OCI-M1 (cell line): ENCODE measurements at regions not wholly inside any gene's neighbourhood (a gene's known extent, or its start where the extent isn't known, plus 50 kb on each side); places are given as distances from the start of the nearest gene placed in this dataset.
"Not testable (repeated sequence)": the region's sequence is repeated elsewhere in the genome, so short reads cannot be mapped to it uniquely, and the experiment has no call there.

Source experiments
- DNase-seq: peaks from one replicate; lab custom pipeline; 2025; lab: John Stamatoyannopoulos, UW

DNA sequence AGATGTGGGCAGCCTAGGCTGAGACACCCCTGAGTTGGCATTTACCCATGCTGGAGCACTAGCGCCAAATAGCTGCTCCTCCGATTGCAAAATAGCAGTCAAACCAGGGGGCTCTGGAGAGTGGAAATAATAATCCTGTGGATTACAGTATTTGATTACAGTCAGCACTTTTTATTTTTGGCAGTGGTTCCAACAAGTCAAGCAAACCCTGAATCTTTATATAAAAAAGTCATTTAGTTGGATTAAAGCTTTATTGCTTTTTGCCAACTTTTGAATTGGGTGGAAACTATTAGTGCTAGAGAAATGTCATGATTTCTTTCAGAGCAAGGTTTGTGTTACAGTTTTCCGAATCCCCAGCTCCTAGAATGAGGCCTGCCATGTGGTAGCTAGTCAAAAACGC lies 99.3 kb upstream of the FAM20A start:
- no peak for DNase-seq

DNA sequence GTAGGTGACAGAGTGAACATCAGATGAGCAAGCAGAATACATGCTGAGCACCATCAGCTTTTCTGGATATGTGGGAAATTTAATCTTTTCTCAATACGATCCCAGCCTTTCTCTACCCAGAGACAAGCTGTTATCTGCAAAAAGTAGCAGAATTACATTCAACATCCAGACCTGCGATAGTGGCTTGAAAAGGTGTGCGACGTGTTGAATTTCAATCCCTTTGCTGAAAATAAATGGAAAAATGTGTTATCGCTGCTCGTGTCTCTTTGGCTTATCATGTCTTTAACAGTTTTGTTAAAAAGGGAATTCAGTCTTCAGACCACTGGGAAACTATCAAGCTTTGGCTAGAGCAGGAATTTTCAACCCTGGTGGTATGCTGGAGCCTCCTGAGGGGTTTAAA lies 98.8 kb upstream of the FAM20A start:
- DNase-seq = no peak

DNA sequence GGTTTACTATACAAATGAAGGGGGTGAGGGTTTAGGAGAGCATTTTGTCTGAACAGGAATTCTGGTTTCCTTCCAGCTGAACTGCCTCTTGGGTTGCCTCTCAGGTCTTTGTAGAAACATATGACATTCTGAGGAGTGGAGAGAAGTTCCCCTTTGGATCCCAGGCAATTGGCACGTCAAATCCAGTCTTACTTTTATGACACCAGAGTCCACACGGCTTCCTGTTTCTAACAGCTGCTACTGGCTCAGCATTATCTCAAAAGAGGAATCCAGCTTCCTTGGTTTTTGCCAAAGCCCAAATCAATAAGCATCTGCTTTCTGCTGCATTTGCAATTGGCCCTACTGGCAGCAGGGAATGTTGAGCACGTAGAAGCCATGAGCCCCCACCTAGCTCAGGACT lies 97.6 kb upstream of the FAM20A start:
- peak; percentile 55 for DNase-seq

DNA sequence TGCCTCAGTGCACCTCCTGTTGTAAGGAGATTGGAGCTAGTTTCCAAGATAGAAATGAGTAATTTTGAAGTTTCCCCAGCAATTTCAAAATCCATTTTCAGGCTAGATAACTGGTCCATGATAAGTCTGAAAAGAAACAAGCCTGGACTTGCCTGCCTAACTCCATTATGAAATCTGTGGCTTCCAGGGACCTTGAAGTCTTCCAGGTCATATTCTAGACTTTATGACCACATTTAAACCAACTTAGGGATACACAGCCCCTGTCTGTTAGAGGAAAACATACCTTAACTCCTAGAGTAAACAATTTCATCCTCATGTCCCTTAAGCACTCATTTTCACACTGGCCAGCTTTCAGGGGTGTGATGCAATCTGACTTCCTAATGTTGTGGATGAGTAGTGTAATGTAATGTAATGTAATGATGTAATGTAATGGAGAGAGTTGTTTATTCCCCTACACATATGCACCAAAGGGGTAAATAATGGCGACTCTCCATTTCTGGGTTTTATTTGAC lies 96.7 kb upstream of the FAM20A start:
- DNase-seq = peak; percentile 29

DNA sequence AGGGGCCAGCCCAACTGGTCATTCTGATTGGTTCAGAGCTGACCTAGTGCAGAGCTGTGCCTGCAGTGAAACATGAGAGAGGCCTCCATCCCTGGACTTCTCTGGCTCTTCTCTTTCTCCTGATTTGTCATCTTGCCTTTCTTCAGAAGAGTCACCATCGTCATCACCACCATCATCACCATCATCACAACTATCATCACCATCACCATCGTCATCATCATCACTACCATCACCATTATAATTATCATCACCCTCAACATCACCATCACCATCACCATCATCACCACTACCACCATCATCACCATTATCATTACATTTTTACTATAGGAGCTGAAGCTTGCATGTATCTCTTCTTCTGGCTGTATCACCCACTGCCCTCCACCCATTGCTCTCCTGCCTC lies 94.5 kb upstream of the FAM20A start:
- no peak for DNase-seq

DNA sequence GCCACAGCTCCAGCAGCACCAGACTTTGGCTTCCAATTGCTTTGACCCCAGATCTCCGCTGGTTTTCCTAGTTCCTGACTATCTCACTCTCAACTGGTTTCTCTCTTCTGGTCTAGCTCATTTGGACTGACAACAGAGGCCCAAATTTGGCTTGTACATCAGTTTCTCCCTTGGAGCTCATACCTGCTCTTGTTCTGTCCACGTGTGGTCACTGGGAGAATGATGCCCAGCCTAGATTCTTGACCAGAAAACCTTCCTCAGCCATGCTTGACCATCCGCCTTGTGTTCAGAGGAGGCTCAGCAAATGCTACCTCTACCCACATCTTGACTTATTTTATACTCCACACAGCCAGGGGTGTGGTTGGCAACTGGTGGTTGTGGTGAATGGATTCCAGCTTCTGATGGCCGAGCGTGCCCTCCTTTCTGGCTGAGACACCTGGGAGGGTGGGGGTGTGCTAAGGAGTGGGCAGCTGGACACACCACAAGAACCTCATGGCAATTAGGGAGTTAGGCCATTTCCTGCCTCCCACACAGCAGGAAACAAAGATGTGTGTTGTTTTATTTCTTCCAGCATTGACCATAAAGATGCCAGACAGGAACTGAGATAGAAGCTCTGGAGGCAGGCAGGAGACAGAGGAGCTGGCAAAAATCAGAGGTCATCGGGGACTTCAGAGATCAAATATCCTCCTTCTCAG lies 93.8 kb upstream of the FAM20A start:
- DNase-seq = no peak

DNA sequence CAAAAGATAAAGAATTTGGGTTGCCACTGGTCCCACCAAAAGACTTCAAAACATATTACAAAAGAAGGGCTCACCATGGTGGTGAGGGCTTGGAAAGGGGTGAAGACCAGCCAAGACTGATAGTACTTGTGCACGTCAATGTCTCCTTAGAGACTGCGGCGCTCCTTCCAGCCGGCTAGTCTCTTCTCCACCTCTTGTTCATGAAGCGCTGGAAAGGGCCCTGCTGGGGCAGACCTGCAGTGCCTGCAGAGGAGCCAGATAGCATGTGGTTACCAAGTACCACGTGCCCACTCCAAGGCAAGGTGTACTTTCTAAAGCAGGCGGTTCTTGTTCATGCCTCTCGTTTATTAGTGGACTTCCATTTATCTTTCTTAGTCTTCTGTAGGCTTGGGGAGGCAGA lies 92.7 kb upstream of the FAM20A start:
- no peak for DNase-seq

DNA sequence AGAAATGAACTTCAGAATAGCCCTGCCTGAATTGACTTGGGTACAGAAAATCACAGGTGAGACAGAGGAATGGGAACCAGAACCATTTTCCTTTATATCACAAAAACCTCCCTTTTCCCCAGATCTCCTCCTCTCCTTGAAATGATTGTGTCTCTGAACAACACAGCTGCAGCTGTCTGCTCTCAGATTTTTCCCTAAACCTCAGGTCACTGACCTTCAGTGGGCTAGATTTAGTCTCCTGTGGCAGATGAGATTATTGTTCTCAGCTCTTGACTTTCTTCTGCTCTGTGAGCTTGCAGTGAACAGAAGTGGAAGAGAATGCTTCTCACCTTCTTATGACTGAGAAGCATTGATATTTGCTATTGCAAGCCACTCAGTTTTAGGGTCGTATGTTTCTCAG lies 92.3 kb upstream of the FAM20A start:
- DNase-seq = no peak

DNA sequence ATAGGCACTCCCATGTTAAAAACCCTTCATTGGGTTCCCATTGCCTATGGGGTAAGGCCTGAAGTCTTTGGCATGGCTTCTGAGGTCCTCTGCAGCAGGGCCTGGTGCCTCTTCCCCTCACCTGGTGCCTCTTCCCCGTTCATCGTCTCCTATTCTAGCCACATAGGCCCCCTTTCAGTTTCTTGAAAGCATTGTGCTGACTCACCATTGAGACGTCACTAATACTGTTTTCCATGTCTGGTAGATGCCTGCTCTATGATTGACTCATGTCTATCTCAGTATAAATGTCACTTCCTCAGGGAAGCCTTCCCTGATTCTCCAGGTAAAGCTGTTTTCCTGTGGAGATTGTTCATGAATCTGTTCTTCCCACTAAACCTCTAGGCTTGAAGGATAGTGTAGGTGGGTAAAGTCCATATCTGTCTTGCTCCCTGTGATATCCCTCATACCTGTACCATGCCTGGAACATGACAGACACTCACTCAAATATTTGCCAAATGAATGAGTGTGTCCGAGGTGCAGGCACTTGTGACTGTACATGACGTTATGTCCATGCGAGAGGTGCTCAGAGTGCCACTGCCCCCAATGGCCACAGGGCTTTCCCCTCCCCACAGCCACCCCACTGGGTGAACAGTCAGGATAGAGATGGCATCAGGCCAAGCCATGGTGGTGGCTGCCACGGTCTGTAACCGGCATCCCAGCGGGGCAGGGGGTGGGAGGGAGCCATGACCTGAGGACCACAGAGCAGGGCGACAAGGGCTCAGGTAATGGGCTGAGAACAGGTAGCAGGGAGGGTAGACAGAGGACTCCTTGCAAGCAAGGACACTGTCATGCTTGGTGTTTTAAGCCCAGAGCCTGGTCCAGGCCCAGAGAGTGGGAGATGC lies 85.2 kb upstream of the FAM20A start:
- DNase-seq = no peak

DNA sequence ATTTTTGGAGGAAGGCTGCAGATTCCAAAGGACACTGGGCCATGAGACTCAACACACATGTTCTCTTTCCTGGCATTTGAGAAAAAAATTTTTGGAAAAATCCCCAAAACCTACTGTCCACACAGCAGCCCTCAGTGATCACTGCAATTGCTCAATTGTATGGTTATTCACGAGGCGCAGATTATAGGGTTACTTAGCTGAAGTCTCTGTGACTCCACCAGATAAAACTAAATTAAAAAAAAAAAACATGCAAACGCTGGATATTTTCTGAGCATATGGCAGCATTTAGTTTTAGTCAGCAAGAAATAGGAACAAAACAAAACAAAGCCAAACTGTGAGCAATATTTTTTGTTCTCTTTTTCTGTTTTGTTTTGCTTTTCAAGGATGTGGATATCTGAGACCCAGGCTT lies 83.8 kb upstream of the FAM20A start:
- DNase-seq = no peak

DNA sequence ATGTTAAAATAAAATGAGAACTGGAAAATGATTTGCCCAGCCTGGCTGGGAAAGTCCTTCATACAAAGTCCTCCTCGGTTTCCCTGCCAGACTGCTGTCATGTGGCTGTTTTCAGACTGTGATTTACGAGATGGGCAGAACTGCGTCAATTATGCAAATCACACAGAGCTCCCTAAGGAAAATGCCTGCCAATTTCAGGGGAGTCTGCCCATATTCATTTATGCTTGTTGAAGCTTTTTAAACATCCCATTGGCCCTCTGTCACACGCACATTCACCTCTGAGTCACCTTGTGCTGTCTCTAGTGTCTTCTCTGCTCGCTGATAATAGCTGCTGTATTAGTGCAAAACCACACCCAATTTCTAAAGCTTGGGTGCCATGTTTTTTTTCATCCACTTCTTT lies 81.7 kb upstream of the FAM20A start:
- no peak for DNase-seq

DNA sequence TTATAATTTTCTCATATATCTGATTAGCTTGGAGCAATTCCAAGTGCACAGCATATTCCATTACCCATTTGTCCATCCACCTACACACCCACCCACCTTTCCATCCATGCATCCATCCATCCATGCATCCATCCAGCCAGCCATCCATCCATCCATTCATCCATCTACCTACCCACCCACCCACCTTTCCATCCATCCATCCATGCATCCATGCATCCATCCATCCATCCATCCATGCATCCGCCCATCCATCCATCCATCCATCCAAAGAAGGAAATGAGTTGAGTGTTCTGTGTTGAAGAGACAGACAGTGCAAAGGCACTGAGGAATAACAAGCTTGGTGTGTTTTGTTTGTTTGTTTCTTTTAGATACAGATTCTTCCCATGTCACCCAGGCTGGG lies 78.7 kb upstream of the FAM20A start:
- DNase-seq = no peak

DNA sequence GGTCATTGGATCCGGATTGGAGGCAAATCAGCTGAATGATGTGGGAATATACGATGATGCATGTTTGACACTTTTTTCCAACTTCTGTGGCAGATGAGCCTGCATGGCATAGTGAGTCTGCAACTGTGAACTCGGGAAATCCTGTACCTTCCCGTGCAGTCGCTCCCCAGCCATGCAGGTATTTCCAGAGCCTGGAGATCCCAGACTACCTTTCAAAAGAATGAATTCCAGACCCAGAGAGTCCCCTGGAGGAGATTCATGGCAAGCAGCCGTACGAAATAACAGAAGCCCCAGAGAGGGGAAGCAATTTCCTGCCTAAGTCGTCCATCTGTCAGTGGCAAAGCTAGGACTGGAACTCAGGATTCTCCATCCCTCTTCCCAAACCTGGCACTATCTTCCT lies 75.7 kb upstream of the FAM20A start:
- no peak for DNase-seq

DNA sequence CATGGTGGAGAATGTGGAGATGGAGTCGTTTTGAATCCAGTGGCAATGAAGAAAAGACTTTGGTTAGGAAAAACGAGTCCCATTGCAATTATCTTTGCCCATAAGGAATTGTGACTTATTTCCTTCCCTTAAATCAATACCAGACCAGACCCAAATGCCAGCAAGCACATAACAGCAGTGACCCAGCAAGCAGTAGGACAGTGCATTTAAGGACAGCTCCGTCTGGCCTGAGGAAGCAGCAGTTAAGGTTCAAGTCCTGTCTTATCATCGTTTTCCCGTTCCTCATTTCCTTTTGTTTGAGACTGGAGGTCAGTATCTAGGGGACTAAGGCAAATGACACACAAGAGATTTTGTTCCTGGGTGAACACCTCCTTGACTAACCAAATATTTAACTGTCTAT lies 74.6 kb upstream of the FAM20A start:
- DNase-seq = no peak

DNA sequence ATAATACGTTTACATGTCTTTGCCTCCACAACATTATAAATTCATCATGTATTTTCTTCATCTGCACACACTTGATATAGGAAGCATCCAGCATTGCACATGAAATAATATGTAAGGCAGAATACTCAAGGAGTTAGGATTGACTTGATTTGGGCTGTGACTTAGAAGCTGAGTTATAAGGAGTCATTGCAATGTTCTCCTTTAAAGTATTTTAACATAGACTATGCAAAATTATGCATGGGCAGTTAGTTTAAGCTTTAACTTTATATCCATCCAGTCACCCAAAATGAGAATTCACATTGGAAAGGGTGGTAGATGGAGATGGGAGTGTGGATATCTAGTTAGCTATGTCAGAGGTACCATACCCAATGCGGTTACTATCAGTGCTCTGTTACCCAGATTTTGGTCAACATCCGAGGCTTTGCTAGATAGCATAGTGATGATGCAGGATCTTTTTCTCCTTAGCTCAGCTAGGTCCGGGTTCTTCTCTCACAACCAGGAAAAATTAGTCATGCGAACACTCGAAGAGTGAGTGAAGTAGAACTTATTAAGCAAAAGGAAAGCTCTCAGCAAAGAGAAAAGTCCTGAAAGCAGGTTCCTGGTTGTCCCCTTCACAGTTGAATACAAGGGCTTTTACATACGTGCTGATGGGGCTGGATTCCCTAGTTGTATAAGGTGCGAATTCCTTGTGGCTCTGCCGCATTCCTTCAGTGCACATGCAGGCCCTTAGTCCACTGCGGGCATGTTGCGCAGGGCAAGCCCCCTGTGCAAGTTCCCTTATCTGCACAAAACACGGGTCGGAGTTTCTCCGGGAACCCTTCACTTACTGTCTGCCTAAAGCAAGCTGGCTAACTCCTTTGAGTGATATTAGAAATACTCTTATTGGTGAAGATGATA lies 73.1 kb upstream of the FAM20A start:
- DNase-seq = no peak

DNA sequence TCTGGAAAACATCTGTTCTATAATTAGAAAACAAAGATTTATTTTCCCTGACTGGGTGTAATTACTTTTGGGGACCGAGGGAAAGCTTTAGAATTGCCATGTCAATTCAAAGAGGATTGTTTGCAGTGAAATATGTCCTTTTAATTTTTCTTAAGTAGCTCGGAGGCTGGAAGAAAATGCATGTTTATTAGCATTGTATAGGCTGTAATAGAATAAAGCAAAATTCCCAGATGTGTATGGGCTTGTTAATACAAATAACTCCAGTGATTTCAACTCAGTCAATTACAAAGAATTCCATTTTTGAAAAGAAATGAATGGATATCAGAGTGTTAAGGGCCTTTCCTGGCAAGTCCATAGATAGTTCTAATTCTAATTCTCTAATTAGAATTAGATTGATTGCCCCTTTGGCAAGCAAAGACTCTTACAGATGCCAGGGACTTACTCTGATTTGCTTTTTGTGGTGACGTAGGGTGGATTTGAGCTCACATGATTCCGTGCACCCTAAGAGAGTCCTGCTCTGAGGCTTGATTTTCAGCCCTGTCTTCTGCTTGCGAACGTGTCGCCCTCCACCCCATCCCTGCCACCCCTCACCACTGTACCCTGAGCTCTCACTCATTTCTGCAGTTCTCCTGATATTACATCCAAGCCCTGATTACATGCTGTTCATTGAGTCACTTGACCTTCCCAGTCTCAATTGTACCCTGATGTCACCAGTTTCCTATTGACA lies 70.0 kb upstream of the FAM20A start:
- no peak for DNase-seq

DNA sequence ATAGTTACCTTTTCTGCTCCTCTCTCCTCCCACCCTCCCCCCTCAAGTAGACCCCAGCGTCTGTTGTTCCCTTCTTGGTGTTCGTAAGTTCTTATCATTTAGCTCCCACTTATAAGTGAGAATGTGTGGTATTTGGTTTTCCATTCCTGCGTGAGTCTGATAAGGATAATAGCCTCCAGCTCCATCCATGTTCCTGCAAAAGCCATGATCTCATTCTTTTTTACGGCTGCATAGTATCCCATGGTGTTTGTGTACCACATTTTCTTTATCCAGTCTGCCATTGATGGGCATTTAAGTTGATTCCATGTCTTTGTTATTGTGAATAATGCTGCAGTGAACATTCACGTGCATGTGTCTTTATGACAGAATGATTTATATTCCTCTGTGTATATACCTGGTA lies 65.3 kb upstream of the FAM20A start:
- DNase-seq = not testable (repeated sequence)

DNA sequence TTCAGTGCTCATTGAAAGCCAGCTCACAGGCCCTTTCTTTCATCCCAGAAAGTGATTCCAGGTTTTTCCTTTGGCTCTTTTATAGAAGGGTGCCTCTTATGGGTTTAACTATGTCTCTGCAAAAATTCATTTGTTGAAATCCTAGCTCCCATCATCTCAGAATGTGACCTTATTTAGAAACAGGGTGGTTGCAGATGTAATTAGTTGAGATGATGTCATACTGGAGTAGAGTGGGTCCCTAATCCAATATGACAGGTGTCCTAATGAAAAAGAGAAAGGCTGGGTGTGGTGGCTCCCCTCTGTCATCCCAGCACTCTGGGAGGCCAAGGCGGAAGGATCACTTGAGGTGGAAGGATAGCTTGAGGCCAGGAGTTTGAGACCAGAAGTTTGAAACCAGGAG lies 64.2 kb upstream of the FAM20A start:
- no peak for DNase-seq

DNA sequence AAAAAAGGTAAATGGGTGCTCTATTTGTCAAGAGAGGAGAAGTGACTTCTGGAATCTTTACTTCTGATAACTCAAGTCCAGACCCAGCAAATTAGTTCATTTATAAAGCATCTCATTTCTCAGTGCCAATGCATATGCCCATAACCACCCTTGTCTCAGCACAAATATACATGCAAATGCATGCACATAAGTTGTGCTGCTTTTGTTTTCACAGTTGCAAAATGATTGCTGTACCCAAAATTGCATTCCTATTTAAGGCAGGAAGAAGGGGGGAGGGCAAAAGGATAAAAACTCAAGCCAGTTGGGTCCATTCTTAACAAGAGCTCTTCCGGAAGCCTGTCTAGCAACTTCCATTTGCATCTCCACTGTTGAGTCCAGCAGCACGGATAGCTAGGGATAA lies 61.3 kb upstream of the FAM20A start:
- no peak for DNase-seq

DNA sequence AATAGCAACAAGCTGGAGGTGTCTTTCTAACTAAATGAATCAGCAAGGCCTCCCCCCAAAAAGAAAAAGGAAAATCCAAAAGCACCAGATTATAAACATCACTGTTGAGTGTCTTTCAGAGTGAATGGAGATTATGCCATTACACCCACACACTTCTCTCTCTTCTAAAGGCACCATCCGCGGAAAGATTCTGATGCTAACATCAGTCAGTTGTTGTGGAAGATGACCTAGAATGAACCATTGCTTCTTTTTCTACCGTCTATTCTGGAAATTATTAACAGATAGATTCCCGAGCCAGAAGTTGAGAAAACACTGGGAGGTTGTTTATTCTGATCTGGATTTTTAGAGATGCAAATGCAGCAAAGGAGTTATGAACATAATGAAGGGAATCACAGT lies 60.9 kb upstream of the FAM20A start:
- DNase-seq = no peak

DNA sequence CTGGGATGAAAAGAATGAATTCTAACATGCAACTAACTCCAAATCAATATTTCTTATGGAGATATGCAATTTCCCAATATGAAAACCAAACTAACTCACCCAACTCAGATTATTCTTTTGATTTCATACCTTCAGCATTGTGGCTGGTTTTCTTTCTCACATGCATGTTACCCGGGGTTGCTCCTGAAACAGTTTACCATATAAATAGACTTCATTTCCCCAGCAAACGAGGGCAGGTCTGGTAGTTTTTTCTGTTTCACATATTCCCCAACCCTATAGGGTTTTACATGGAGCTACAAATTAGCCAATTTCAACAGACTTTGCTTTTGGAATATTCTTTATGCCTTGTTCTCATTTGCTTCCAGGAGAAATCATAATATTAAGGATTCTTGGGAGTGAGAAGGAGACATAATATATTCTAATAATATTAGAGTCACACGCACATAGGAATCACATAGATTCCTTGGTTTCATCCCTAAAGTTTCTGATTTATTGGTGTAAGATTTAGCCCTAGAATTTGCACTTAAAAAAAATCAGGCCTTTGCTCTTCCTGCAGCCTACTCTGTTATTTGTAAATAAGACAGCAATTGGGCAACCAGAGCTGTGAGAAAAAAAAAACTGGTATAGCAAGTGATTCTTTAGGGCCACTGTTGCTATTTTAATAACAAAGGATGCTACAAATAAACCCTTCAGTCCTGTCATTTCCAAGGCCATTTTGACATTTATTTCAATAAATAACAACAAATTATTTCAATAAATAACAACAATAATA lies 60.3 kb upstream of the FAM20A start:
- no peak for DNase-seq
